HG02938 (cell line): ENCODE measurements at regions not wholly inside any gene's neighbourhood (a gene's known extent, or its start where the extent isn't known, plus 50 kb on each side); places are given as distances from the start of the nearest gene placed in this dataset.
"Not testable (repeated sequence)": the region's sequence is repeated elsewhere in the genome, so short reads cannot be mapped to it uniquely, and the experiment has no call there.

Experiments
- ATAC-seq: cut with Tn5 transposase; IDR thresholded peaks from one replicate; pipeline ENCODE4 v1.9.1; 2021; ENCODE audit warnings: mild to moderate bottlenecking, moderate library complexity; ENCODE audit not compliant: unreplicated experiment

GRCh38 chr20:22529150-22530019, 55.0 kb downstream of the FOXA2 start:
- no peak for ATAC-seq

- ATAC-seq = no peak
These were observed 57.8 kb downstream of the FOXA2 start for GRCh38 chr20:22526512-22527012.

GRCh38 chr20:22525821-22526220, 58.6 kb downstream of the FOXA2 start:
- no peak for ATAC-seq

- no peak for ATAC-seq
These were observed 59.1 kb downstream of the FOXA2 start for GRCh38 chr20:22525069-22525820.

- no peak for ATAC-seq
These were observed 59.9 kb downstream of the FOXA2 start for GRCh38 chr20:22524393-22525015.

- ATAC-seq = no peak
These were observed 60.6 kb downstream of the FOXA2 start for GRCh38 chr20:22523499-22524392.

GRCh38 chr20:22523128-22523498, 61.3 kb downstream of the FOXA2 start:
- ATAC-seq = no peak

GRCh38 chr20:22522701-22523100, 61.7 kb downstream of the FOXA2 start:
- no peak for ATAC-seq

- not testable (repeated sequence) for ATAC-seq
These were observed 62.4 kb downstream of the FOXA2 start for GRCh38 chr20:22521940-22522339.

- ATAC-seq = no peak
These were observed 64.0 kb downstream of the FOXA2 start for GRCh38 chr20:22520381-22520780.

- ATAC-seq = no peak
These were observed 69.1 kb downstream of the FOXA2 start for GRCh38 chr20:22515264-22515663.

GRCh38 chr20:22513574-22513973, 70.8 kb downstream of the FOXA2 start:
- ATAC-seq = no peak

- no peak for ATAC-seq
These were observed 71.4 kb downstream of the FOXA2 start for GRCh38 chr20:22512911-22513489.

- ATAC-seq = no peak
These were observed 72.1 kb downstream of the FOXA2 start for GRCh38 chr20:22511943-22512910.

GRCh38 chr20:22509843-22510147, 74.6 kb downstream of the FOXA2 start:
- ATAC-seq = no peak

- ATAC-seq = no peak
These were observed 75.1 kb downstream of the FOXA2 start for GRCh38 chr20:22509090-22509842.

- no peak for ATAC-seq
These were observed 75.9 kb downstream of the FOXA2 start for GRCh38 chr20:22508426-22508825.

- ATAC-seq = no peak
These were observed 77.0 kb downstream of the FOXA2 start for GRCh38 chr20:22507240-22507961.
